GM13976 (cell line): ENCODE measurements at regions not wholly inside any gene's neighbourhood (a gene's known extent, or its start where the extent isn't known, plus 50 kb on each side); places are given as distances from the start of the nearest gene placed in this dataset.

ENCODE experiments used
- DNase-seq: peaks from one replicate; pipeline ENCODE4 v3.0.0; 2012; ENCODE audit warnings: low spot score
- in situ Hi-C: fragments of 300-500 bp; cut with MboI; formaldehyde crosslinking; loops from one replicate; pipeline ENCODE4 v1.12.0; 2022; ENCODE audit warnings: low sequenced_read_pairs, mixed read lengths, inconsistent platforms; ENCODE audit not compliant: unreplicated experiment
- TF ChIP-seq, protein P1 (sequence below): IDR thresholded peaks from 2 replicates; pipeline ENCODE4 v1.5.1; 2012; ENCODE audit warnings: borderline replicate concordance, mild to moderate bottlenecking; ENCODE audit not compliant: insufficient read depth; ENCODE audit errors: extremely low read depth, missing control alignments, control extremely low read depth

GRCh38 chr4:110982486-110982885, 359.6 kb upstream of the PITX2 start:
- TF ChIP-seq, protein P1, sequence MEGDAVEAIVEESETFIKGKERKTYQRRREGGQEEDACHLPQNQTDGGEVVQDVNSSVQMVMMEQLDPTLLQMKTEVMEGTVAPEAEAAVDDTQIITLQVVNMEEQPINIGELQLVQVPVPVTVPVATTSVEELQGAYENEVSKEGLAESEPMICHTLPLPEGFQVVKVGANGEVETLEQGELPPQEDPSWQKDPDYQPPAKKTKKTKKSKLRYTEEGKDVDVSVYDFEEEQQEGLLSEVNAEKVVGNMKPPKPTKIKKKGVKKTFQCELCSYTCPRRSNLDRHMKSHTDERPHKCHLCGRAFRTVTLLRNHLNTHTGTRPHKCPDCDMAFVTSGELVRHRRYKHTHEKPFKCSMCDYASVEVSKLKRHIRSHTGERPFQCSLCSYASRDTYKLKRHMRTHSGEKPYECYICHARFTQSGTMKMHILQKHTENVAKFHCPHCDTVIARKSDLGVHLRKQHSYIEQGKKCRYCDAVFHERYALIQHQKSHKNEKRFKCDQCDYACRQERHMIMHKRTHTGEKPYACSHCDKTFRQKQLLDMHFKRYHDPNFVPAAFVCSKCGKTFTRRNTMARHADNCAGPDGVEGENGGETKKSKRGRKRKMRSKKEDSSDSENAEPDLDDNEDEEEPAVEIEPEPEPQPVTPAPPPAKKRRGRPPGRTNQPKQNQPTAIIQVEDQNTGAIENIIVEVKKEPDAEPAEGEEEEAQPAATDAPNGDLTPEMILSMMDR, result no peak
- in situ Hi-C loops, result no loop called here
- no peak for DNase-seq

DNA sequence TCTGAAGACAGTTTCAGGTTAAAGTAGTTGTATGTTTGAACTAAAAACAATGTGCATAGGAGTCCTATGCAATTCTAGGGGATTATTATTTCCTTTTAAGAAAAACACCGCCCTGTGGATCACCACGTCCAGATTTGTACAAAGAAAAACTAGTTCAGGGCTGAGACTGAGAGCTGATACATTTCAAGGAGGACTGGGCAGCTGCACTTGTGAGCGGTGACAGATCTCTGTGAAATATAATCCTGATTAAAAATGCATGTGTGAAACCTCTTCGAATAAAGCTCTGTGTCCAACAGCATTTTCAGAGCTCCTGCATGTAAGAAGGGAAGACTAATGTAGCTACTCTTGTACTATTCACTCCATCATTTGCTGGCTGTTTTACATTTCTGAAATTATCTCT, 365.8 kb upstream of the PITX2 start:
- in situ Hi-C loops, result no loop called here
- no peak for DNase-seq
- TF ChIP-seq, protein P1, result no peak

GRCh38 chr4:110989125-110989524, 366.2 kb upstream of the PITX2 start:
- no peak for DNase-seq
- in situ Hi-C loops, result no loop called here
- TF ChIP-seq, protein P1, result no peak

GRCh38 chr4:110994781-110995180, 371.9 kb upstream of the PITX2 start:
- DNase-seq, result no peak
- in situ Hi-C loops, result no loop called here
- TF ChIP-seq, protein P1, result no peak

GRCh38 chr4:110998320-110998719, 375.4 kb upstream of the PITX2 start:
- TF ChIP-seq, protein P1, result no peak
- in situ Hi-C loops, result no loop called here
- DNase-seq, result no peak

- in situ Hi-C loops, result no loop called here
Observed at GRCh38 chr4:111011458-111011857, 388.6 kb upstream of the PITX2 start.

More at GRCh38 chr4:111011458-111011857, 388.6 kb upstream of the PITX2 start:
- TF ChIP-seq, protein P1, result no peak
- DNase-seq, result no peak
